Coronary artery (tissue), 2 donors: ENCODE measurements at regions not wholly inside any gene's neighbourhood (a gene's known extent, or its start where the extent isn't known, plus 50 kb on each side); places are given as distances from the start of the nearest gene placed in this dataset.

Experiments used
- DNase-seq: peaks from one replicate; pipeline ENCODE4 v3.0.0-alpha.2; 2017; ENCODE audit warnings: low spot score
- H3K27ac ChIP-seq, 2 donors: fragments of 200-600 bp; sonication (generic); one replicate each; pipeline ENCODE4 v1.5.1; 2016 to 2019
- H3K4me3 ChIP-seq: fragments of 200-600 bp; sonication (generic); 2 replicates; pipeline ENCODE4 v1.5.1; 2016; ENCODE audit warnings: mild to moderate bottlenecking, moderate library complexity
- TF ChIP-seq, protein P1 (sequence below): fragments of 200-600 bp; sonication (generic); IDR thresholded peaks from one replicate; pipeline ENCODE4 v1.5.1; 2019; ENCODE audit warnings: antibody characterized with exemption

GRCh38 chr16:5430598-5430997 lies 333.0 kb upstream of the EEF2KMT start:
- no peak for DNase-seq
- TF ChIP-seq, protein P1, sequence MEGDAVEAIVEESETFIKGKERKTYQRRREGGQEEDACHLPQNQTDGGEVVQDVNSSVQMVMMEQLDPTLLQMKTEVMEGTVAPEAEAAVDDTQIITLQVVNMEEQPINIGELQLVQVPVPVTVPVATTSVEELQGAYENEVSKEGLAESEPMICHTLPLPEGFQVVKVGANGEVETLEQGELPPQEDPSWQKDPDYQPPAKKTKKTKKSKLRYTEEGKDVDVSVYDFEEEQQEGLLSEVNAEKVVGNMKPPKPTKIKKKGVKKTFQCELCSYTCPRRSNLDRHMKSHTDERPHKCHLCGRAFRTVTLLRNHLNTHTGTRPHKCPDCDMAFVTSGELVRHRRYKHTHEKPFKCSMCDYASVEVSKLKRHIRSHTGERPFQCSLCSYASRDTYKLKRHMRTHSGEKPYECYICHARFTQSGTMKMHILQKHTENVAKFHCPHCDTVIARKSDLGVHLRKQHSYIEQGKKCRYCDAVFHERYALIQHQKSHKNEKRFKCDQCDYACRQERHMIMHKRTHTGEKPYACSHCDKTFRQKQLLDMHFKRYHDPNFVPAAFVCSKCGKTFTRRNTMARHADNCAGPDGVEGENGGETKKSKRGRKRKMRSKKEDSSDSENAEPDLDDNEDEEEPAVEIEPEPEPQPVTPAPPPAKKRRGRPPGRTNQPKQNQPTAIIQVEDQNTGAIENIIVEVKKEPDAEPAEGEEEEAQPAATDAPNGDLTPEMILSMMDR = no peak
- H3K4me3 ChIP-seq = no peak overlapping the region
- no peak overlapping the region for H3K27ac ChIP-seq

GRCh38 chr16:5428932-5429331 lies 331.3 kb upstream of the EEF2KMT start:
- TF ChIP-seq, protein P1 = no peak
- Histone ChIP-seq H3K4me3 (no peak overlapping the region), H3K27ac (no peak overlapping the region)
- DNase-seq = no peak

- Histone ChIP-seq H3K27ac (no peak overlapping the region), H3K4me3 (no peak overlapping the region)
- DNase-seq = no peak
- TF ChIP-seq, protein P1 = no peak
These were observed 330.0 kb upstream of the EEF2KMT start for GRCh38 chr16:5427571-5427970.

DNA sequence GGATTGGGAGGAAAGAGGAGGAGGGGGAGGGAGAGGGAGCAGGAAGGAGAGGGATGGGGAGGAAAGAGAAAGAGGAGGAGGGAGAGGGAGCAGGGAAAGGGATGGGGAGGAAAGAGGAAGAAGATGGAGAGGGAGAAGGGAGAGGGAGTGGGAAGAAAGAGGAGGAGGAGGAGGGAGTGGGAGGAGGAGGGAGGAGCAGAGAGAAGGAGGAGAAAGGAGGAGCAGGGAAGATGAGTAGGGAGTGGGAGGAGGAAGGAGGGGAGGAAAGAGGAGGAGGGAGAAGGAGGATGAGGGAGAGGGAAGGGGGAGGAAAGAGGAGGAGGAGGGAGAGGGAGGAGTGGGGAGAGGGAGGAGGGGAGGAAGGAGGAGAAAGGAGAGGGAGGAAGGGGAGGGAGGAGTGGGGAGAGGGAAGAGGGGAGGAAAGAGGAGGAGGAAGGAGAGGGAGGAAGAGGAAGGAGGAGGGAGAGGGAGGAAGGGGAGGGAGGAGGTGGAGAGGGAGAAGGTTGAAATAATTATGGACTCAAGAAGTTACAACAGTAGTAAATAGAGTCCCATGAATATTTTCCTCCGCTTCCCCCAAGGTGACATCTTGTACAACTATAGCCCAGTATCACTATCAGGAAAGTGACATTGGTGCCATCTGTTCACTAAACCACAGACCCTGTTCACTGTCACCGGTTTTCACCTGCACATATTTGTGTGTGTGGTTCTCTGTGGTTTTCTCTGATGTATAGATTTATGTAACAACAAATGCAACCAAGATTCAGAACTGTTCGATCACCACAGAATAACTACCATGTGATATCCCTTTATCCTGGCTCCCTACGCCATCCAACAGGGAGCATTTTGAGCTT lies 325.3 kb upstream of the EEF2KMT start:
- TF ChIP-seq, protein P1 = no peak
- Histone ChIP-seq H3K27ac (no peak overlapping the region), H3K4me3 (no peak overlapping the region)
- DNase-seq = no peak

DNA sequence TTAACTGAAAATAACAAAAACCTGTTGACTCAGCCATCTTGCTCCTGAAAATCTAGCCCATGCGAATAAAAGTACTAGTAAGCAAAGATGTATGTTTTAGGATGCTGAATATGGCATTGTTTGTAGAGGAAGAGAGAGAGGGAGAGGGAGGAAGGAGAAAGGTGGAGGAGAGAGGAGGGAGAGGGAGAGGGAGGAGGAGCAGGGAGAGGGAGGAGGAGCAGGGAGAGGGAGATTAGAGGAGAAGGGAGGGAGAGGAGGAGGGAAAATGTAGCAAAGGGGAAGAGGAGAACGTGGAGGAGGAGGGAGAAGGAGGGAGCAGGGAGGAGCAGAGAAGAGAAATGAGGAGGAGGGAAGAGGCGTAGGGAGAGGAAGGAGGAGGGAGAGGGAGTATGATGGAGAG lies 324.5 kb upstream of the EEF2KMT start:
- Histone ChIP-seq H3K4me3 (no peak overlapping the region), H3K27ac (no peak overlapping the region)
- DNase-seq = no peak
- TF ChIP-seq, protein P1 = no peak

DNA sequence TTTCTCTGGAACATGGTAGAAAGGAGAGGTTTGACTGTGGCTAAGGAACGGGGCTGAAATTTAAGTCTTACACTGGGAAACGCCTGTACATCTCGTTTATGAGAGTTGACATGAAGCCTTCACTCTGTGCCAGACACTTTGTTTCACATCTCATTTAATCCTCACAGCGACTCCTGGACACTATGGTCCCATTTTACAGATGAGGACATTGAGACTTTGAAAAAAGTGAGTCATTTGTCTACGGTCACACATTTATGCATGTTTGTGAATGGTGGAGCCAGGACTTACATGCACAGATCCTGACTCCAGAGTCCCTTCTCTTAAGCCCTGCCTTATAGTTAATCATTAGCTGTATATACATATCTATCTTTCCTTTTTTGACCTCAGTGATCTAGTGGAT lies 318.4 kb upstream of the EEF2KMT start:
- DNase-seq = no peak
- TF ChIP-seq, protein P1 = no peak
- Histone ChIP-seq H3K27ac (no peak overlapping the region), H3K4me3 (no peak overlapping the region)

GRCh38 chr16:5415123-5415522 lies 317.5 kb upstream of the EEF2KMT start:
- TF ChIP-seq, protein P1 = no peak

More at GRCh38 chr16:5415123-5415522, 317.5 kb upstream of the EEF2KMT start:
- no peak overlapping the region for H3K4me3 ChIP-seq
- no peak for DNase-seq
- no peak overlapping the region for H3K27ac ChIP-seq
